Kidney tubule cell (primary cell): ENCODE measurements at regions not wholly inside any gene's neighbourhood (a gene's known extent, or its start where the extent isn't known, plus 50 kb on each side); places are given as distances from the start of the nearest gene placed in this dataset.
"Not testable (repeated sequence)": the region's sequence is repeated elsewhere in the genome, so short reads cannot be mapped to it uniquely, and the experiment has no call there.

ENCODE experiments used
- DNase-seq: peaks from one replicate; pipeline ENCODE4 v3.0.0-alpha.2; 2018; ENCODE audit warnings: low spot score

GRCh38 chr9:108765265-108765664 lies 90.5 kb downstream of the ACTL7B start:
- DNase-seq, result no peak

- no peak for DNase-seq
Observed at GRCh38 chr9:108762348-108763055, 93.3 kb downstream of the ACTL7B start.

- DNase-seq, result peak; percentile 58
Observed at GRCh38 chr9:108761655-108762347, 94.0 kb downstream of the ACTL7B start.

GRCh38 chr9:108760841-108761240 lies 94.9 kb downstream of the ACTL7B start:
- no peak for DNase-seq

GRCh38 chr9:108759835-108760234 lies 96.0 kb downstream of the ACTL7B start:
- no peak for DNase-seq

- DNase-seq, result no peak
Observed at GRCh38 chr9:108759399-108759798, 96.4 kb downstream of the ACTL7B start.

- DNase-seq, result peak; percentile 18
Observed at GRCh38 chr9:108756746-108757490, 98.9 kb downstream of the ACTL7B start.

GRCh38 chr9:108755979-108756378 lies 99.8 kb downstream of the ACTL7B start:
- DNase-seq, result no peak

GRCh38 chr9:108751369-108751768 lies 104.4 kb downstream of the ACTL7B start:
- DNase-seq, result no peak

- DNase-seq, result no peak
Observed at GRCh38 chr9:108750661-108751215, 105.0 kb downstream of the ACTL7B start.

GRCh38 chr9:108748776-108749175 lies 107.0 kb downstream of the ACTL7B start:
- no peak for DNase-seq

- DNase-seq, result peak; percentile 33
Observed at GRCh38 chr9:108746864-108747263, 108.9 kb downstream of the ACTL7B start.

GRCh38 chr9:108746001-108746400 lies 109.8 kb downstream of the ACTL7B start:
- no peak for DNase-seq

GRCh38 chr9:108744641-108745040 lies 111.1 kb downstream of the ACTL7B start:
- no peak for DNase-seq

GRCh38 chr9:108743901-108744371 lies 111.8 kb downstream of the ACTL7B start:
- peak; percentile 92 for DNase-seq

GRCh38 chr9:108743416-108743815 lies 112.4 kb downstream of the ACTL7B start:
- DNase-seq, result no peak

GRCh38 chr9:108742191-108742590 lies 113.6 kb downstream of the ACTL7B start:
- DNase-seq, result no peak

- not testable (repeated sequence) for DNase-seq
Observed at GRCh38 chr9:108731292-108731691, 124.5 kb downstream of the ACTL7B start.

GRCh38 chr9:108727580-108728111 lies 128.1 kb downstream of the ACTL7B start:
- DNase-seq, result no peak

- DNase-seq, result no peak
Observed at GRCh38 chr9:108724652-108725051, 131.1 kb downstream of the ACTL7B start.

- DNase-seq, result no peak
Observed at GRCh38 chr9:108724122-108724521, 131.7 kb downstream of the ACTL7B start.

- no peak for DNase-seq
Observed at GRCh38 chr9:108722396-108722795, 133.4 kb downstream of the ACTL7B start.
